Fibroblast of skin of back (primary cell): ENCODE measurements at regions not wholly inside any gene's neighbourhood (a gene's known extent, or its start where the extent isn't known, plus 50 kb on each side); places are given as distances from the start of the nearest gene placed in this dataset.

Experiments
- DNase-seq: peaks from one replicate; pipeline ENCODE4 v3.0.0-alpha.2; 2013

DNA sequence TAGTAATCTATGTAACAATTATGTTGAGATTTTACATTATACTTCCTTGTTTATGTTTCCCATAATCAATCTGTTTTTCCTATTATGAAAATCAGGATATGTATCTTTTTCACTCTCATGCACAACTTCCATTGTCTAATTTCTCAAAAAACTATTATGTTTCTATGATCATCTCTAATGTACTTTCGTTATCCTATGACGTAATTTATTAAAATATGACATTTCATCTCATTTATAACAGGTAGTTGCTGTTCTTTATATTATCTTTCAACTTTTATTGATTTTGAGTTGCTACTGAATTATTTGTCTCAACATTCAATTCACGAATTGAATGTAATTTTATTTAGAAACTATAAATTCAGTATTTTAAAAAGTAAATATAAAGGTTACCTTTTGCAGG, 100.8 kb upstream of the MAGEB18 start:
- DNase-seq: no peak

DNA sequence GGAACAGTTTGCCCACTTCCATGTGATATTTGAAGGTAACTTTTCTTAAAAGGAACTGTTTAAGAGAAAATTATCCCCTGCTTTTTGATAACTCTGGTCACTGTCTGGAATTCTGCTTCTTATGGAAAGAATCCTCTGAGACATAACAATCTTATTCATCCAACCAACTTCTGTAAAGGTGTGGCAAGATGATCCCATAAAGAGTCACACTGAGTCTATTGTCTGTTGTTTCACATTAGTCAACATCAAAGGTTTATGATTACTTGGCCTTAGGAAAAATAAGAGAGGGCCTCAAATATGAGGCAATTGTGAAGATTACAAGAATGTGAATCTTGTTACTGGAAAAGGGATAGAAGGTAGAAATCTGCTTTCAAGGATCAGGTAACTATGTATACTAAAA, 88.0 kb upstream of the MAGEB18 start:
- DNase-seq: no peak

- DNase-seq: no peak
Observed at GRCh38 chrX:26070882-26071281, 67.3 kb upstream of the MAGEB18 start.

DNA sequence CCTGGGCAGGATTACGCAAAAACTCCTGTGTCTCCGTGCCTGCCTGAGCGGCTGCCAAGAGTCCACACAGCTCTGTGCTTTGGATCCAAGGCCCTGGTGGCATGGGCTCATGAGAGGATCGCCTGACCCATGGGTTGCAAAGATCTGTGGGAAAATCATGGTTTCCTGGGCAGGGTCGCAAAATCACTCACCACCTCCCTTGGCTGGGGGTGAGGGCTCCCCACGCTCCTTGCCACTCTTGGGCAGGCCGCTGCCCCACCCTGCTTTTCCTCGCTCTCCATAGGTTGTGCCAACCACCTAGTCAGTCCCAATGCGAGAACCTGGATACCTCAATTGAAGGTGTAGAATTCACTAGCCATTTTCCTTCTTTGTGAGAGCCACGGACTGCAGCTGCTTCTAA, 66.5 kb upstream of the MAGEB18 start:
- DNase-seq: no peak

GRCh38 chrX:26083093-26083492, 55.0 kb upstream of the MAGEB18 start:
- no peak for DNase-seq
